ENCODE measurements at regions not wholly inside any gene's neighbourhood (a gene's known extent, or its start where the extent isn't known, plus 50 kb on each side); places are given as distances from the start of the nearest gene placed in this dataset.

DNA sequence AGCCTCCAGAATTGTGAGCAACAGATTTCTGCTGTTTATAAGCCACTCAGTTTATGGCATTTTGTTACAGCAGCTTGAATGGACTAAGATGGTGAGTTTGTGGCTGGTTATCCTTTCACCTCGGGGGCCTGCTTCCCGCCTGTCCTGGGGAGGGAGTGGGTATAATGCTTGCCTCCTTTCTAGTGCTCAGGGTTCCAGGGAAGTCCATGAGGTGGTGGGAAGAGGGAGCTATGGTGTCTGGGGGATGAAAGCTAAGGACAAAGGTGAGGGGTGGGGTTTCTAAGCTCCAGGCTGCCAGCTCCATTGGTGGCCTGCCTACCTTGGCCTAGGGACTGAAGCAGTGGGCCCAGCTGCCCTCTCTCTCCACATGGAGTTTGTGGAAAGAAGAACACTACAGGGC, 50.2 kb upstream of the SDK2 start:
- H3K27me3 ChIP-seq: no peaks in the 10 kb centered on the region
- no peaks in the 10 kb centered on the region for H3K4me1 ChIP-seq
- no peak overlapping the region for H3K4me3 ChIP-seq
- peaks cover 0 to 3% (median 0%) of the 10 kb centered on the region in 4 donors for H3K9me3 ChIP-seq
- TF ChIP-seq, protein P1, sequence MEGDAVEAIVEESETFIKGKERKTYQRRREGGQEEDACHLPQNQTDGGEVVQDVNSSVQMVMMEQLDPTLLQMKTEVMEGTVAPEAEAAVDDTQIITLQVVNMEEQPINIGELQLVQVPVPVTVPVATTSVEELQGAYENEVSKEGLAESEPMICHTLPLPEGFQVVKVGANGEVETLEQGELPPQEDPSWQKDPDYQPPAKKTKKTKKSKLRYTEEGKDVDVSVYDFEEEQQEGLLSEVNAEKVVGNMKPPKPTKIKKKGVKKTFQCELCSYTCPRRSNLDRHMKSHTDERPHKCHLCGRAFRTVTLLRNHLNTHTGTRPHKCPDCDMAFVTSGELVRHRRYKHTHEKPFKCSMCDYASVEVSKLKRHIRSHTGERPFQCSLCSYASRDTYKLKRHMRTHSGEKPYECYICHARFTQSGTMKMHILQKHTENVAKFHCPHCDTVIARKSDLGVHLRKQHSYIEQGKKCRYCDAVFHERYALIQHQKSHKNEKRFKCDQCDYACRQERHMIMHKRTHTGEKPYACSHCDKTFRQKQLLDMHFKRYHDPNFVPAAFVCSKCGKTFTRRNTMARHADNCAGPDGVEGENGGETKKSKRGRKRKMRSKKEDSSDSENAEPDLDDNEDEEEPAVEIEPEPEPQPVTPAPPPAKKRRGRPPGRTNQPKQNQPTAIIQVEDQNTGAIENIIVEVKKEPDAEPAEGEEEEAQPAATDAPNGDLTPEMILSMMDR (IDR thresholded peaks at IDR 0.05): no peak
- TF ChIP-seq EP300 (IDR thresholded peaks at IDR 0.05): no peak
- no peak overlapping the region for H3K27ac ChIP-seq
- no peaks in the 10 kb centered on the region for H3K36me3 ChIP-seq
- DNase-seq (ENCODE audit: low spot score in 2 of 2): no peak
- 96 to 100% methylated on average over 2 of the region's 2 CpGs for WGBS, 2 donors

GRCh38 chr17:73695035-73695738, 50.9 kb upstream of the SDK2 start:
- H3K9me3 ChIP-seq: peaks cover 0 to 3% (median 0%) of the 10 kb centered on the region in 4 donors
- H3K27ac ChIP-seq: no peak overlapping the region
- 74 to 81% methylated on average over 2 of the region's 2 CpGs for WGBS, 2 donors
- no peaks in the 10 kb centered on the region for H3K27me3 ChIP-seq
- H3K36me3 ChIP-seq: no peaks in the 10 kb centered on the region
- H3K4me3 ChIP-seq: no peak overlapping the region
- no peaks in the 10 kb centered on the region for H3K4me1 ChIP-seq
- no peak for DNase-seq (ENCODE audit: low spot score in 2 of 2)
- no peak for TF ChIP-seq EP300 (IDR thresholded peaks at IDR 0.05)
- no peak for TF ChIP-seq POLR2A (IDR thresholded peaks at IDR 0.05)
- TF ChIP-seq, protein P1 (IDR thresholded peaks at IDR 0.05): no peak

GRCh38 chr17:73696251-73696650, 52.0 kb upstream of the SDK2 start:
- H3K4me1 ChIP-seq: no peaks in the 10 kb centered on the region
- no peaks in the 10 kb centered on the region for H3K36me3 ChIP-seq
- DNase-seq (ENCODE audit: low spot score in 2 of 2): no peak
- 94 to 96% methylated on average over 3 of the region's 3 CpGs for WGBS, 2 donors
- no peak overlapping the region for H3K27ac ChIP-seq
- H3K9me3 ChIP-seq: peaks cover 0 to 6% (median 0%) of the 10 kb centered on the region in 4 donors
- TF ChIP-seq EP300 (IDR thresholded peaks at IDR 0.05) (no peak), POLR2A (IDR thresholded peaks at IDR 0.05) (no peak)
- TF ChIP-seq, protein P1 (IDR thresholded peaks at IDR 0.05): no peak
- no peaks in the 10 kb centered on the region for H3K27me3 ChIP-seq
- H3K4me3 ChIP-seq: no peak overlapping the region

DNA sequence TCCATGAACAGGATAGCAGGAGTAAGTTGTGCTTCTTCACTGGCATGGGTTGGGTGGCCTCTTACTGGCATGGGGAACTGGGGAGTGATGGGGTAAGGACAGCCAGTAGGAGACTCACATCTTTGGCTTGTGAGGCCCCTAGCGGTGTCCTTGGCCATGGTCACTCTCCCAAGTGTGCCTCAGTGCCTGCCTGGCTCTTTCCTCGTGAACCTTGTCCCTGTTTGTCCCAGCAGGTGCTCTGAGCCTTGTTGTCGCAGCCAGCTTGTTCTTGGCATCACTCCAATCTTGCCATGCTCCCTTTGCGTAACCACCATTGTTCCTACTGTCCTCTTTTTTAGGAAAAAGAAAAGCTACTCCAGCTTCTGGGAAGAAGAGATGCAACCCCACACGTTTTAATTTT, 53.6 kb upstream of the SDK2 start:
- Histone ChIP-seq H3K4me1 (no peaks in the 10 kb centered on the region), H3K9me3 (peaks cover 0 to 6% (median 0%) of the 10 kb centered on the region in 4 donors), H3K4me3 (no peak overlapping the region), H3K27ac (no peak overlapping the region), H3K27me3 (peaks cover 0 to 1% of the 10 kb centered on the region in 2 donors), H3K36me3 (no peaks in the 10 kb centered on the region)
- no peak for DNase-seq (ENCODE audit: low spot score in 2 of 2)
- TF ChIP-seq, protein P1 (IDR thresholded peaks at IDR 0.05): no peak
- TF ChIP-seq POLR2A (IDR thresholded peaks at IDR 0.05) (no peak), EP300 (IDR thresholded peaks at IDR 0.05) (no peak)
- 51 to 55% methylated on average over 5 of the region's 5 CpGs for WGBS, 2 donors

- DNase-seq (ENCODE audit: low spot score in 2 of 2): no peak
- H3K27me3 ChIP-seq: peaks cover 0 to 4% of the 10 kb centered on the region in 2 donors
- no peak for TF ChIP-seq EP300 (IDR thresholded peaks at IDR 0.05)
- TF ChIP-seq, protein P1 (IDR thresholded peaks at IDR 0.05): no peak
- TF ChIP-seq POLR2A (IDR thresholded peaks at IDR 0.05): no peak
- H3K9me3 ChIP-seq: peaks cover 0 to 6% (median 0%) of the 10 kb centered on the region in 4 donors
- H3K27ac ChIP-seq: no peak overlapping the region
- no peaks in the 10 kb centered on the region for H3K36me3 ChIP-seq
- H3K4me1 ChIP-seq: no peaks in the 10 kb centered on the region
- WGBS, 2 donors: 47 to 68% methylated on average over 4 of the region's 5 CpGs
- no peak overlapping the region for H3K4me3 ChIP-seq
These were observed 54.7 kb upstream of the SDK2 start for GRCh38 chr17:73698966-73699365.

Measured in tibial nerve (tissue), 4 donors.